ENCODE measurements at regions not wholly inside any gene's neighbourhood (a gene's known extent, or its start where the extent isn't known, plus 50 kb on each side); places are given as distances from the start of the nearest gene placed in this dataset.

GRCh38 chr17:6215071-6216035 lies 145.2 kb downstream of the WSCD1 start:
- no peak for DNase-seq (ENCODE audit: low read depth)

- no peak for DNase-seq (ENCODE audit: low read depth)
Measured at GRCh38 chr17:6213859-6214258, 143.7 kb downstream of the WSCD1 start.

- DNase-seq (ENCODE audit: low read depth) = no peak
Measured at GRCh38 chr17:6212766-6213165, 142.6 kb downstream of the WSCD1 start.

GRCh38 chr17:6209829-6210228 lies 139.7 kb downstream of the WSCD1 start:
- no peak for DNase-seq (ENCODE audit: low read depth)

- no peak for DNase-seq (ENCODE audit: low read depth)
Measured at GRCh38 chr17:6208608-6209180, 138.5 kb downstream of the WSCD1 start.

GRCh38 chr17:6205525-6205924 lies 135.3 kb downstream of the WSCD1 start:
- no peak for DNase-seq (ENCODE audit: low read depth)

GRCh38 chr17:6205033-6205432 lies 134.9 kb downstream of the WSCD1 start:
- DNase-seq (ENCODE audit: low read depth) = no peak

- DNase-seq (ENCODE audit: low read depth) = no peak
Measured at GRCh38 chr17:6204203-6204722, 134.1 kb downstream of the WSCD1 start.

GRCh38 chr17:6196355-6196754 lies 126.2 kb downstream of the WSCD1 start:
- no peak for DNase-seq (ENCODE audit: low read depth)

- no peak for DNase-seq (ENCODE audit: low read depth)
Measured at GRCh38 chr17:6195123-6195522, 124.9 kb downstream of the WSCD1 start.

- no peak for DNase-seq (ENCODE audit: low read depth)
Measured at GRCh38 chr17:6191405-6192324, 121.5 kb downstream of the WSCD1 start.

GRCh38 chr17:6187836-6188235 lies 117.7 kb downstream of the WSCD1 start:
- DNase-seq (ENCODE audit: low read depth) = peak; percentile 12

GRCh38 chr17:6186998-6187397 lies 116.8 kb downstream of the WSCD1 start:
- DNase-seq (ENCODE audit: low read depth) = no peak

- DNase-seq (ENCODE audit: low read depth) = no peak
Measured at GRCh38 chr17:6184508-6184907, 114.3 kb downstream of the WSCD1 start.

GRCh38 chr17:6179017-6179416 lies 108.8 kb downstream of the WSCD1 start:
- DNase-seq (ENCODE audit: low read depth) = no peak

- no peak for DNase-seq (ENCODE audit: low read depth)
Measured at GRCh38 chr17:6177941-6178694, 107.9 kb downstream of the WSCD1 start.
